Astrocyte of the spinal cord (primary cell): ENCODE measurements at regions not wholly inside any gene's neighbourhood (a gene's known extent, or its start where the extent isn't known, plus 50 kb on each side); places are given as distances from the start of the nearest gene placed in this dataset.
"Not testable (repeated sequence)": the region's sequence is repeated elsewhere in the genome, so short reads cannot be mapped to it uniquely, and the experiment has no call there.

Experiments
- DNase-seq: peaks from one replicate; pipeline ENCODE4 v3.0.0; 2011; ENCODE audit warnings: low read depth, low spot score
- H3K4me3 ChIP-seq: 2 replicates; pipeline ENCODE4 v1.5.1; 2011; ENCODE audit warnings: low read depth, mild to moderate bottlenecking, low read length, moderate library complexity
- CTCF ChIP-seq: IDR thresholded peaks from 2 replicates; pipeline ENCODE4 v1.5.1; 2012; ENCODE audit warnings: low read depth, mild to moderate bottlenecking, low read length, inconsistent platforms
- in situ Hi-C: cut with HindIII; loops from 2 replicates; pipeline ENCODE4 v1.10.0; 2017; ENCODE audit warnings: low sequenced_read_pairs

GRCh38 chr4:3875466-3875865 lies 109.3 kb downstream of the ADRA2C start:
- H3K4me3 ChIP-seq: no peak overlapping the region
- in situ Hi-C loops: no loop called here
- no peak for DNase-seq
- no peak for TF ChIP-seq CTCF

GRCh38 chr4:3876057-3876845 lies 110.1 kb downstream of the ADRA2C start:
- peak; percentile 59 for DNase-seq
- in situ Hi-C loops, H3K4me3 ChIP-seq: not testable (repeated sequence)

- in situ Hi-C loops: no loop called here
- no peak overlapping the region for H3K4me3 ChIP-seq
- DNase-seq: no peak
- TF ChIP-seq CTCF: no peak
Observed at GRCh38 chr4:3877236-3877635, 111.1 kb downstream of the ADRA2C start.

GRCh38 chr4:3877868-3878267 lies 111.7 kb downstream of the ADRA2C start:
- in situ Hi-C loops: no loop called here
- TF ChIP-seq CTCF: no peak

GRCh38 chr4:3878678-3879077 lies 112.5 kb downstream of the ADRA2C start:
- no peak overlapping the region for H3K4me3 ChIP-seq
- TF ChIP-seq CTCF: no peak
- DNase-seq: no peak
- in situ Hi-C loops: no loop called here

More at GRCh38 chr4:3877868-3878267, 111.7 kb downstream of the ADRA2C start:
- no peak for DNase-seq
- H3K4me3 ChIP-seq: no peak overlapping the region

GRCh38 chr4:3879681-3880614 lies 113.8 kb downstream of the ADRA2C start:
- in situ Hi-C loops: no loop called here
- H3K4me3 ChIP-seq: no peak overlapping the region
- TF ChIP-seq CTCF: no peak
- no peak for DNase-seq
